GM12864 (cell line): ENCODE measurements at regions not wholly inside any gene's neighbourhood (a gene's known extent, or its start where the extent isn't known, plus 50 kb on each side); places are given as distances from the start of the nearest gene placed in this dataset.

Experiments
- DNase-seq: peaks from one replicate; pipeline ENCODE4 v3.0.0-alpha.2; 2011; ENCODE audit warnings: low read depth
- H3K4me3 ChIP-seq: 2 replicates; pipeline ENCODE4 v1.5.1; 2011; ENCODE audit warnings: mild to moderate bottlenecking, low read depth, low read length, control low read depth
- CTCF ChIP-seq: IDR thresholded peaks from 2 replicates; pipeline ENCODE4 v1.5.1; 2011; ENCODE audit warnings: low read depth, mild to moderate bottlenecking, moderate library complexity, low read length, control low read depth, inconsistent platforms; ENCODE audit errors: missing control alignments

- DNase-seq: no peak
- no peak for TF ChIP-seq CTCF
- H3K4me3 ChIP-seq: no peak overlapping the region
Observed at GRCh38 chr6:117194978-117195377, 70.4 kb upstream of the VGLL2 start.

- no peak for DNase-seq
- no peak for TF ChIP-seq CTCF
- no peak overlapping the region for H3K4me3 ChIP-seq
Observed at GRCh38 chr6:117195728-117196127, 69.6 kb upstream of the VGLL2 start.

- H3K4me3 ChIP-seq: no peak overlapping the region
- DNase-seq: no peak
- TF ChIP-seq CTCF: no peak
Observed at GRCh38 chr6:117200067-117200466, 65.3 kb upstream of the VGLL2 start.

GRCh38 chr6:117204903-117205302, 60.5 kb upstream of the VGLL2 start:
- TF ChIP-seq CTCF: no peak
- DNase-seq: no peak
- H3K4me3 ChIP-seq: no peak overlapping the region

- no peak for TF ChIP-seq CTCF
- H3K4me3 ChIP-seq: no peak overlapping the region
- no peak for DNase-seq
Observed at GRCh38 chr6:117205876-117206275, 59.5 kb upstream of the VGLL2 start.

- TF ChIP-seq CTCF: no peak
- no peak for DNase-seq
- no peak overlapping the region for H3K4me3 ChIP-seq
Observed at GRCh38 chr6:117206522-117206921, 58.8 kb upstream of the VGLL2 start.

GRCh38 chr6:117206944-117207687, 58.2 kb upstream of the VGLL2 start:
- no peak for DNase-seq
- no peak overlapping the region for H3K4me3 ChIP-seq
- TF ChIP-seq CTCF: no peak
